NCI-H524 (cell line): ENCODE measurements at regions not wholly inside any gene's neighbourhood (a gene's known extent, or its start where the extent isn't known, plus 50 kb on each side); places are given as distances from the start of the nearest gene placed in this dataset.
"Not testable (repeated sequence)": the region's sequence is repeated elsewhere in the genome, so short reads cannot be mapped to it uniquely, and the experiment has no call there.

Experiments used
- DNase-seq, 2 experiments: peaks; one replicate each; lab custom pipeline; 2025; lab: John Stamatoyannopoulos, UW

DNA sequence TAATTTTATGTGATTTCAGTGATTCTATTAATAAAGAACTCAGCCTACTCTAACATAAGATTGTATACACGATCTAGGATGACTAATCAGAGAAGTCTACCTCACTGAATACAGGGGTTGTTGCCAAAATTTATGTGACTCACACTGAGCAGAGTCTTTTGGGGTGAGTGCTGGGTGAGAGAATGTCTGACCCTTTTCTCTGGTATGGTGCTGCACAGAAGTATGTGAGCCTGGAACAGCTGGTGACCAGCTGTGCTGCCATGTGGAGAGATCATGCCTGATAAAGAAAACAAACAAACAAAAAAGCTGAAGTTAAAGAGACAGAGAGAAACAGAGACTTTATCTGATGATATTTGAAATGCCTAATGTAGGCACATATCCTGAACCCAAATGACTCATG lies 618.1 kb upstream of the GRIA3 start:
- DNase-seq: no peak

GRCh38 chrX:122566401-122566800 lies 617.7 kb upstream of the GRIA3 start:
- DNase-seq: no peak

DNA sequence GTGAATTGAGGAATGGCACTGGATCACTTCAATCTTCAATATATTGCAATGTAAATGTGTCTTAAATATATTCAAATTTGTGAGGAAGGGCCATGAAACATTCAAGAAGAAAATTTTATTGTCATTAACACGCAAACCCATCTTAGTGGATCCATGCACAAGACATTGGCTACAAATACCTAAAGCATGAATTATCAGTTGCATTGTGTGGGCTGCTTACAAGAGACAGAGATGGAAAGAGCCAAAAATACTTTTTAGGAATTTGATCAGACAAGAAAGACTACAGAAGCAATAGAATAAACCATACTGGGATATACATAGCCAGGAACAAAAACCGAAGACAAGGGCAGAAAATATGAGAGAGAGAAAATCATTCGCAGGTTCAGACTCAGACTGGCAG lies 616.2 kb upstream of the GRIA3 start:
- DNase-seq: no peak

DNA sequence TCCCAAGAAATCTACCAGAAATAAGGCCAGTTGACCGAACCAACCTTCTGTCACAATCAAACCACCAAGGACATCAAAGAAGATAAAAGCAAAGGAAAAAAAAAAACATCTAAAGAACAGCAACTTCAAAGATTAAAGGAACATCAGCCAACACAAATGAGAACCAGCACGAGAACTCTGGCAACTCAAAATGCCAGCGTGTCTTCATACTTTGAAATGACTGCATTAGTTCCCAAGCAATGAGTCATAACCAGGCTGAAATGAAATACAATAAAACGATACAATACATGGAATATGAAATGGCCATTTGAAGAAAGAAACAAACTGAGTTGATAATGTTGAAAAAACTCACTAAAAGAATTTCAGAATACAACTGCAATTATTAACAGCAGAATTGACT lies 611.6 kb upstream of the GRIA3 start:
- DNase-seq: no peak

DNA sequence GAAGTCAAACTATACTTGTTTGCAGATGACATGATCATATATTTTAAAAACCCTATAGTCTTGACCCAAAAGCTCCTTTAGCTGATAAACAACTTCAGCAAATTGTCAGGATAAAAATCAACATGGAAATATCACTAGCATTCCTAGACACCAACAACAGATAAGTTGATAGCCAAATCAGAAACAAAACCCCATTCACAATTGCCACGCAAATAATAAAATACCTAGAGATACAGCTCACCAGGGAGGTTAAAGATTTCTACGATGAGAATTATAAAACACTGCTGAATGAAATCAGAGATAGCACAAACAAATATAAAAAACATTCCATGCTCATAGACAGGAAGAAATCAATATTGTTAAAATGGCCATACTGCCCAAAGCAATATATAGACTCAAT lies 605.0 kb upstream of the GRIA3 start:
- no peak for DNase-seq

DNA sequence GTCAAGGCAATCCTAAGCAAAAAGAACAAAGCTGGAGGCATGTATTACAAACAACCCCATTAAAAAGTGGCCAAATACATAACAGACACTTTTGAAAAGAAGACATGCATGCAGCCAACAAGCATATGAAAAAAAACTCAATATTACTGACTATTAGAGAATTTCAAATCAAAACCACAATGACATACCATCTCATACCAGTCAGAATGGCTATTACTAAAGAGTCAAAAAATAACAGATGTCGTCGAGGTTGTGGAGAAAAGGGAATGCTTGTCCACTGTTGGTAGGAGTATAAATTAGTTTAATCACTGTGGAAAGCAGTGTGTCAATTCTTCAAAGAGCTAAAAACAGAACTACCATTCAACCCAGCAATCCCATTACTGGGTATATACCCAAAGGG lies 604.6 kb upstream of the GRIA3 start:
- no peak for DNase-seq

DNA sequence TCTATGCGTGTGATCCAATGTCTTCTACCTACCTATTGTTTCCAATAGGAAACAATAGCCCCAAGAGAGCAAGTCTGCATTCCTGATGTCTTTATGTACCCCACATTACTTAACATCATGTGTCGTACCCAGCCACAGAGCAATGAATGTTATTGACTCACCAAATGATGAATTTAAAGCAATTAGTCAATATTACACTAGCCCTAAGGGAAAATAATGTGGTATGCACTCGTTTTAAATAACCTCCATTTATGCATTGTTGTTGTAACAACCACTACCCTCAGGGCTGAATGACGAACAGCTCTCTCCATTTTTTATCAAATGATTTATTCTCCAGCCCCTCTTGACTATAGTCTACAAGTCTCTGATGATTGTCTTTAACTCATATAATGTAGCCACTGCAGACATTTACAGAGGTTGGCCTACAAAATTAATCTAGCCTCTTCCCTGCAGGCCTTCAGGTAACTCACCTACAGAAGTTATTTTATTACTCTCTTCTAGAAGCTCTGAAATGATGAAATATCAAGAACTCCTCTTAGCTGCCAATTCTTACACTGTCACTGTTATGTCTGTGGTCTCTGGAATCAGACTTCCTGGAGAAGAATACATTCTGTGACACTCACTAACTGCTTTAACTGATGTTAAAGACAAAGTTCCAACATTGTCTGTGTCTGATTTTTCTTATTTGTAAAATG lies 601.7 kb upstream of the GRIA3 start:
- no peak for DNase-seq

DNA sequence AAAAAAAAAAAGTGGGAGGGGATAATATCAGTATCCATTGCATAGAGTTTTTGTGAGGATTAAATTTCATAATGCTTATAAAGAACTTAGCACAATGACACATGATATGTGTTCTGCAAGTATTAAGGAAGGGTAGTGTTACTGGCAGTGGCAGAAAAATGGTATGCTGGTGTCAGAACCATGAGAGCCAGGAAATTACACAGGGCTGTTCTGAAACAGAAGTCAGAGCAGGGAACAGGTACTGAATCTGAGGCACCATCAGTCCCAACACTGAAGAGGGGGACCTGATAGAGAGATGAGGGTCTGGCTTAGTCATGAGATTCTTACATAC lies 601.1 kb upstream of the GRIA3 start:
- DNase-seq: no peak

GRCh38 chrX:122583551-122583950 lies 600.5 kb upstream of the GRIA3 start:
- no peak for DNase-seq

- DNase-seq: no peak
Observed at GRCh38 chrX:122584981-122585380, 599.1 kb upstream of the GRIA3 start.

DNA sequence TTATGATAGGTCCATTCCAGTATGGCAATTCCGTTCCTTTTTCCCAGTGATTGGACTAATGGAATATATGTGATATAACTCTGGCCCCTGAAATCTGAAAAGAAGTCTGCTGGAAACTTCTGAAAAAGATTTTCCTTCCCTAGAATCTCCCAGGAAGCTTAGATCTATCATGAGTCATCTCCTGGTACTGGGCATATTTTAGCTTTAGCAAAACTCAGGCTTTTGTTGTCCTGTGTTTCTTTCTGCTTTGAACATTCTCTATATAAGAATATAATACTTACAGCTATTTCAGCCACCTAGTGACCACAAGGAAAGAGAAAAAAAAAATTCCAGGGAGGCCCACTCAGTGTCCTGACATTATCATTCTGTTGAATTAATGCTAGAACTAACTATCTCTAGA lies 597.2 kb upstream of the GRIA3 start:
- no peak for DNase-seq

DNA sequence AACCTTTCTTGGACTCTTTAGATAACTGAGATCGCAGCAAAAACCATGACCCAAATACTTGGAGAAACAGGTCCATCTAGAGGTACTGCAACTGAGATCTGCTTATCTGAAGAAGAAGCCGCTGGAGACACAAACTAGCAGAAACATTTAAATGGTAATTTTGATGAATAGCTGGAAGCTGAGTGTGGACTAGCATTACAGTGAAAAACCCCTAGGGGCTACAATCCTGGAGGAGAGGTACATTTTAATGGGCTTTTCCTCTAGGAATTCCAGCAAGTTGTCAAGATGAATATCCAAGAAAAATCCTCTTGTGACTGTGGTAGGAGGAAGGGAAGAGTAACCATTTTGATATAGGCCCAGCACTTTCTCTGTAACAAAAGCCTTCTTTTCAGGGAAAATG lies 592.5 kb upstream of the GRIA3 start:
- DNase-seq: no peak

DNA sequence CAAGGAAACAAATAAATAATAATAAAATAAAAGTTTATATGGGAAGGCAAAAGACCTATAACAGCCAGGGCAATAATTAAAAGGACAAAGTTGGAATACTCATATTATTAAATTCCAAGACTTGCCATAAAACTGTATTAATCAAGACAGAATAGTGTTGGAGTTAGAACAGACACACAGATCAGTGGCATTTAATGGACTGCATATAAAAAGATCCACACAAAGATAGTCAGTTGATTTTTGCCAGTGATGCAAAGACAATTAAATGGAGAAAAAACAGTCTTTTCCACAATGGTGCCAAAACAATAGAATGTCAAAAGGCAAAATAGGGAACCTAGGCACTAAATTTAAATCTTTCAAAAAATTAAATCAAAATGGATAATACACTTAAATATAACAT lies 587.1 kb upstream of the GRIA3 start:
- no peak for DNase-seq

GRCh38 chrX:122622795-122623194 lies 561.3 kb upstream of the GRIA3 start:
- DNase-seq: peak in 1 of 2 experiments; percentile 4

GRCh38 chrX:122625239-122625638 lies 558.8 kb upstream of the GRIA3 start:
- DNase-seq: peak in 1 of 2 experiments; percentile 6

DNA sequence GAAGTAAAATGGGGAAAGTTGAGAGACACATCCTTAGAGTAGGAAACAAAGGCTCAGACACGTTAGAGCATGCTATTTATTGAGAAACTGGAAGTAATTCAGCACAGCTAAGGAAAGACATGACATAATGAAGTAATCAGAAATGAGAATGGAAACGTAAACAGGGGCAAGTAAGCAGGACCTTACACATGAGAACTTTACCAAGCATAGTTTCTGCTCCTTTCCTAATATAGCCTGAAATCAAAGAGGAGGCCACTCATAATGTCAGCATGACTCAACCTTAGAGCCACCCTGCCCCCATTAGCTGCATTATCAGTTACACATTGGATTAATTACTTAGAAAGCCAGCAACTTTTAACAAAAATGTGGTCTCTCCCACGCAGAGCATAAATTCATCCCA lies 558.3 kb upstream of the GRIA3 start:
- no peak for DNase-seq

GRCh38 chrX:122626871-122627270 lies 557.2 kb upstream of the GRIA3 start:
- DNase-seq: no peak

DNA sequence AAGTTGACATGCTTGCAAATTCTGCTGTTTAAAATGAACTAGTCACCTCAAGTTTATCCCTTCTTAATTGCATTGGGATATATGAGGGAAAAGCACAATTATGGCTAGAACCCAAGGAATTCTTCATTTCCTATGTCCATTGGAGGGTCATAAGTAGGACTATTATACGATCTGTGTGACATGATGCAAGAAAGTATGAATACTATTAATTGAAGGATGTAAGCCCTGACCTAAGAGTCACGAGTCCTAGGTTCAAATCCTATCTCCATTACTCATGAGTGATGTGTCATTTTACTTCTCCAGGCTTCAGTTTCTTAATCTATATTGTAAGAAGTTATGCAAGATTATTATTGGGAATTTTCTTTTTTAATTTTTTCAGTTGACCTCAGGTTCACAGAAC lies 542.9 kb upstream of the GRIA3 start:
- DNase-seq: no peak

- DNase-seq: no peak
Observed at GRCh38 chrX:122641826-122642225, 542.3 kb upstream of the GRIA3 start.

DNA sequence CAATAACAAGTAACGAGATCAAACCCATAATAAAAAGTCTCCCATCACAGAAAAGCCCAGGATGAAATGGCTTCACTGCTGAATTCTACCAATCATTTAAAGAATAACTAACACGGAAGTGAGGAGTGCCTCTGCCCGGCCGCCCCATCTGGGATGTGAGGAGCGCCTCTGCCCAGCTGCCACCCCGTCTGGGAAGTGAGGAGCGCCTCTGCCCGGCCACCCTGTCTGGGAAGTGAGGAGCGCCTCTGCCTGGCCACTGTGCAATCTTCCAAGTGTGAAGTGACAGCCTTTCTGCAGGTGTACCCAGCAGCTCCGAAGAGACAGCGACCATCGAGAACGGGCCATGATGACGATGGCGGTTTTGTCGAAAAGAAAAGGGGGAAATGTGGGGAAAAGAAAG lies 528.8 kb upstream of the GRIA3 start:
- not testable (repeated sequence) for DNase-seq

DNA sequence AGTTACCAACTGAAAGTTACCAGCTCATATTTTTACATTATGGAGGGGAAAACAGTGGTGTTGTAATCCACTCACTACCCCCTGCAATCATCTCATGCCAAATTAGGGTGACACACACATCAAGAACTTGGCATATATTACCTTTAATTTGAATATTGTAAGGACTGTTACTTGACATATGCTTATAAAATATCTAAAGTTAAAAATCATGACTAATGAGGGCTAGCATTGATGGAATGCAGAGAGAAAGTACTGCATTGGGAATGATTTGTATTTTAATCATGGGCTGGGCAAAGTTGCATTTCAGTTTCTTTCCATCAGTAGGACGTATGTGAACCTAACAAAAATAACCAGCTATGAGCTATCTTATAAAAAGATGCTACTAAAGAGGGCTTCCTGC lies 517.5 kb upstream of the GRIA3 start:
- DNase-seq: no peak

DNA sequence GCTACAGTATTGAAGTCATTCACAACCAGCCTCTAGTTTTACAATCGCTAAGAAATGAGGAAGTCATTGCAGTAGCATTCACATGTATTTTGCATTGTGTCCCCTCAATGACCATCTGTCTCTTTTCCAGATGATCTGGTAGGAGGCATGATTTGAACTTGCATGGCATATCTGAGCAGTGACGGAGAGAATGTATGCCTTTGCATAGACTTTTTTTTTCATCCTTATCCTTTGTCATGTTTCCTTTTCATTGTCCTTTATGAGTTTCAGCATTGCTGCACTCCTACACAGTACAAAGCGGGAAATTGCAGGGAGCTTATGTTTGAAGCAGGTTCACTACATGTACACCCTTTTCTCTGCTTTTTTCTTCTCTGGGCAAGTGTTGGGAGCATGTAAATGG lies 516.4 kb upstream of the GRIA3 start:
- no peak for DNase-seq

- DNase-seq: peak in 1 of 2 experiments; percentile 10
Observed at GRCh38 chrX:122703762-122704161, 480.3 kb upstream of the GRIA3 start.

GRCh38 chrX:122739770-122740169 lies 444.3 kb upstream of the GRIA3 start:
- DNase-seq: peak in 1 of 2 experiments; percentile 21

DNA sequence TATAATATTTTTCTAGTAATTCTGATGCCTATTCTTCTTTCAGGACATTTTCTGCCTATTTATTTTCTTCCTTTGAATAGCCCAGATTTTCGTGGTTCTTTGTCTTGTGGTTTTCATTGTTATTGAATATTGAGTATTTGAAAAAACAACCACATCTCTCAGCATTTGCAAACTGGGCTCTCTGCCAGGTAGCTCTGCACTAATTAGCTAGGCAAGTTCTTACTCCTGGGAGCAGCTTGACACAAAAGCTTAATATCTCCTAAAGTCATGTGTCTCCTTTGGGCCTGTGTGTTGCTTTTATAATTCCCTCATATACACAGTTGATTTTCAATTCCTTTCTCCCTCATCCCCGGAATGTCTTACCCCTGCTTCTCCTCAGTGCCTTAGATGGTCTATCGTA lies 413.5 kb upstream of the GRIA3 start:
- peak in 1 of 2 experiments; percentile 59 for DNase-seq
